ENCODE measurements at regions not wholly inside any gene's neighbourhood (a gene's known extent, or its start where the extent isn't known, plus 50 kb on each side); places are given as distances from the start of the nearest gene placed in this dataset.

DNA sequence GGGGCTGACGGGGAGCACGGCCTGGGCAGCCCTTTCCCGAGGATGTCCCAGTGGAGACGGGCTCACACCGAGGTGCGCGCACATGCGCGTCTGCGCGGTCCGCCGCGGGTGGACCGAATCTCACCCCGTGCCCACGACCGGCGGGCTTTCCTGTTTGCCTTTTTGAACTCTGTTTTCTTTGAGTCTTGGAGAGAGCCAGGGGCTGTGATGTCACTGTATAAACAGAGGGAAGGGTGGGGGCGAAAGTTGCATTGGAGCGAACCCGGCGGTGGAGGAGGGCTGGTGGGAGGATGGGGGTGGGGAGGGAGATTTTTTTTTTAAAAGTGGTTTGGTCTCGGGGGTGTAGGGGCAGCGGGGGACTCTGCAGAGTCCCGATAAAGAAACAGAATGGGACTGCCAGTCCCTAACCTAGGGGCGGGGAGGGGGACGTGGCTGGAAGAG, 141.2 kb upstream of the CTAGE1 start:
- Mint-ChIP-seq H3K4me1 (ENCODE audit: low read depth) (peaks cover 2% of the 10 kb centered on the region), H3K27ac (no peak overlapping the region), H3K27me3 (ENCODE audit: low read depth) (peaks cover 39% of the 10 kb centered on the region), H3K36me3 (ENCODE audit: low read depth) (no peaks in the 10 kb centered on the region), H3K9me3 (no peaks in the 10 kb centered on the region), H3K4me3 (no peak overlapping the region)

DNA sequence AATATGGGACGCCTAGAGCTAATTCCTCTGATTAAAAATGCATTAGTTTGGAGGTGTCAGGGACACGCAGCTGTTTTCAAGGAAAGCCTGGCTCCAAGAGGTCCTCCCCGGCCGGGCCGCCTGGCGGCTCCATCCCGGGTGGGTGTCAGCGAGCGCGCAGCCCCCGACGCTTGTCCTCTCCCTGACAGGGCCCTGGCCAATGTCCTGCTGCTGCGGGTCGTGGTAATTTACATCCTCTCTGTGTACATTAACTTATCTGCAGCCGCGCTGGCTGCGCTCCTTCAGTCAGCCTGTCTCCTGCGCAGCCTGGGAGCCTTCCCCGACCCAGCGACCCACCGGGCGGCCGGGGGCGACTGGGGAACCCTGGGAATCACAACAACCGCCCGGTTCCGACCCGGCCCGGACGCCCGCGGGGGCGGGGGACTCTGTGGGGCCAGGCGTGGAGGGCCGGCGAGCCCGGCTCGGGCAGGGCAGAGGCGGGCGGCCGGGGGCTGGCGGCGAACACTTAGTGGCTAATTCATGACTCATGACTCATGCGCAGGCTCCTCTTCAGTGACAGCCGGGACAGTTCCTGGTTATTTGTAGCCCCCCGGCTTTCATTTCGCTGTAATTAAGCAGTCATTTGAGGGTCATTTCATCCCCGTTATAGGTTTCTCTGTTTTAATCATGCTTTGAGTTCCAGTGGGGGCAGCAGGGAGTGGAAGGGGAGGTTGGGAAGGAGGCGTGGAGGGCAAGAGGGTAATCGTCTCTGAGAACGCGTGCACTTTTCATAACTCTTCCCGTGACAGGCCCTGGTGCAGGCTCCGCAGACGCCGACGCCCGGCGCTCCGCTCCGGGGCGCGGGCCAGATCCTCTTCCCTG, 141.9 kb upstream of the CTAGE1 start:
- Mint-ChIP-seq H3K27me3 (ENCODE audit: low read depth) (peaks cover 39% of the 10 kb centered on the region), H3K27ac (no peak overlapping the region), H3K36me3 (ENCODE audit: low read depth) (no peaks in the 10 kb centered on the region), H3K4me1 (ENCODE audit: low read depth) (peaks cover 2% of the 10 kb centered on the region), H3K9me3 (no peaks in the 10 kb centered on the region), H3K4me3 (no peak overlapping the region)

DNA sequence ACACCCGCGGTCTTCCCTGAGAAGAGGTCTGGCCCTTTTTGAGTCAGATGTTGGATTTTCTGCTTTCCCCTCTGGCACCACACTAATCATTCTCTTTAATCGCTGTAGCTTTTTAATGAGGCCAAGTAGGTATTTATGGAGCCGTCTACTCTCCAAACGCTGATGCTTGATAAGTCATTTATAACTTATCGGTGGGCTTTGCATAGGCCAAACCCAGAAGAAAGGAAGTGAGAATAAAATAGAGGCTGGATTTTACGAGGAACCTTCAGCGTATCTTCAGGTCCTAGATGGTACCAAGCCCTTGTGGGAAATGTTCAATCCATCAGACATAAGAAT, 142.5 kb upstream of the CTAGE1 start:
- H3K4me3 Mint-ChIP-seq: no peak overlapping the region
- H3K27me3 Mint-ChIP-seq (ENCODE audit: low read depth): peaks cover 39% of the 10 kb centered on the region
- no peaks in the 10 kb centered on the region for H3K9me3 Mint-ChIP-seq
- H3K4me1 Mint-ChIP-seq (ENCODE audit: low read depth): peaks cover 2% of the 10 kb centered on the region
- no peaks in the 10 kb centered on the region for H3K36me3 Mint-ChIP-seq (ENCODE audit: low read depth)
- no peak overlapping the region for H3K27ac Mint-ChIP-seq

DNA sequence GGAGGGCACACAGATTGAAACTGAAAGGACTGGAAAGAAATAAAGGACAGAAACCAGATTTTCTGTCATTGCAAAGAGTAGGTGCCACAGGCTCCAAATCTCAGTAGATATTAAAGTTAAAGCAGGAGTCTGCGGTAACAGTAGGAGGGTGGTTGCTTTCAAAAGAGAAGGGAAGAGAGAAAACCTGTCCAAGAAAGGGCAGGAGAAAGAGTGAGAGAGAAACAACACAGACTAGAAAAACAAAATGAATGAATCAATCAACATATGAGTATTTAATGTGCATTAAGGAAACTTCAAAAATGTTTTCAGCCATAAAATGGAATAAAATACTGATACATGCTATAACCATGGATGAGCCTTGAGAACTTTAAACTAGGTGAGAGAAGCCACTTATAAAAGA, 143.1 kb upstream of the CTAGE1 start:
- H3K9me3 Mint-ChIP-seq: no peaks in the 10 kb centered on the region
- H3K27me3 Mint-ChIP-seq (ENCODE audit: low read depth): peaks cover 42% of the 10 kb centered on the region
- no peak overlapping the region for H3K4me3 Mint-ChIP-seq
- H3K27ac Mint-ChIP-seq: no peak overlapping the region
- H3K4me1 Mint-ChIP-seq (ENCODE audit: low read depth): peaks cover 2% of the 10 kb centered on the region
- H3K36me3 Mint-ChIP-seq (ENCODE audit: low read depth): no peaks in the 10 kb centered on the region

DNA sequence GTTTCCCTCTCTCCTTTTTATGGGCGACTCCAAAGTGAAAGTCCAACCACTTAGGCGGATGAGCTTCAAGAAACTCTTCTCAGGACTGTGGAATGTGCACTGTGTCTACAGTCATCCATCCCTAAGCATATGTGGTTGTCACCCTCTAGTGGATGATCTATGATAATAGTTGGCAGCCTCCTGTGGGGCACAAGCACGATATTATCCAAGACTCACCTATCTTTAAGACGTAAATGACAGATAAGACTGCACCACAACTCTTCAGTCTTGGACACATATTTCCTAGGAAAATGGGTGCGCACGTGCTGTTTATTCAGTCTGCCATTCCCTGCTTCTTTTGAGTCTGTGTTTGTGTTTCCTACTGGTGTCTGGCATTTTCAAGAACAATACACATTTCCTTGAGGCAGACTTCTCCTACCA, 145.5 kb upstream of the CTAGE1 start:
- Mint-ChIP-seq H3K27me3 (ENCODE audit: low read depth) (peaks cover 27% of the 10 kb centered on the region), H3K27ac (no peak overlapping the region), H3K4me1 (ENCODE audit: low read depth) (peaks cover 2% of the 10 kb centered on the region), H3K9me3 (no peaks in the 10 kb centered on the region), H3K36me3 (ENCODE audit: low read depth) (no peaks in the 10 kb centered on the region), H3K4me3 (no peak overlapping the region)

DNA sequence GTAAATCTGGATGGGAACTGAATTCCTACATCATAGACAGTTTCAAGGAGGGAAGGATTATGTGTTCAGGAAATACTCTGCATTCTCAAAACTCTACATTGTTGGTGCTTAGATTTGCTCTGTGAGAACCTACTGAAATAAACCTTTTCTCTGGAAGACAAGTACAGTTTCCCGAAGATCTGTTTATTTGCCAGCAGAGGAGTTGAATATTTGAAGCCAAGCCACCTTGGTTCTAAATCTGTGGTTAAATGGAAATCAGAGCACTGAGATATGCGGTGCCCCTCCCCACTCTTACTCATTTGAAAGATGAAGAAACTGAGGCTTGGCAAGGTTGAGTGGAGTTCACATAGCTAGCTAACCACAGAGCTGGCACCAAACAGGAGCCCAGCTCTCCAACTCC, 146.3 kb upstream of the CTAGE1 start:
- H3K4me3 Mint-ChIP-seq: no peak overlapping the region
- no peaks in the 10 kb centered on the region for H3K36me3 Mint-ChIP-seq (ENCODE audit: low read depth)
- peaks cover 24% of the 10 kb centered on the region for H3K27me3 Mint-ChIP-seq (ENCODE audit: low read depth)
- no peaks in the 10 kb centered on the region for H3K9me3 Mint-ChIP-seq
- H3K4me1 Mint-ChIP-seq (ENCODE audit: low read depth): peaks cover 2% of the 10 kb centered on the region
- H3K27ac Mint-ChIP-seq: no peak overlapping the region

DNA sequence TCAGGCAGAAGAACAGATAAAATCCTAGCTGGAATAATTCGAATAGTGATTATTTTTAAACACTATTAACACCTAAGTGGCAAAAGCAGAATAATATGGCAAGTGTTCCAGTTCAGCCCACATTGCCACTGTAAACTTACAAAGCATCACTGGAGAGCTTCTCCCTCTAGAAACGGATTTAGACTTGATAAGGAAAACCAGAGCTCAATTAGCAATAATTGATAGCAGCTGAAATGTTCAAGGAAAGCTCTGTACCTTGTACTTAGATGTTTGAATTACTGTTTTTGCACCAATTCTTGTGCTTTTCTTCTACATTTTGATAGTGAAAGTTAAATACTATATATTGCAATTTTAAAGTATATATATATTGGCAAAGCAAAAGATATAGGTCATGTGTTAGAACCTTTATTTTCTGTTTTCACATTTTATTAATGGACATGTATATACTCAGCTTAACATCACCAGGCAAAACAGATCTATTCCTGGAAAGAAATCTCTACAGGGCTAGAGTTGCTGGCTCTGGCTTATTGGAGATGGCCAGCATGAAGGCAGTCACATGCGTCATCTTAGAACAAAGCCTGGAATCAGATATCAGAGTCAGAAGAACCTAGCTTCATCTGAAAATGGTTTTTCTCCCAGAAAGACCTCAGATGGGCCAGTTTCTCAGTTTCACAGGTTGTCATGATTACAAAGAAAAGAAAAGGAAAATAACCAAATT, 149.1 kb upstream of the CTAGE1 start:
- Mint-ChIP-seq H3K27ac (no peak overlapping the region), H3K27me3 (ENCODE audit: low read depth) (peaks cover 4% of the 10 kb centered on the region), H3K4me1 (ENCODE audit: low read depth) (no peaks in the 10 kb centered on the region), H3K9me3 (no peaks in the 10 kb centered on the region), H3K4me3 (no peak overlapping the region), H3K36me3 (ENCODE audit: low read depth) (no peaks in the 10 kb centered on the region)

DNA sequence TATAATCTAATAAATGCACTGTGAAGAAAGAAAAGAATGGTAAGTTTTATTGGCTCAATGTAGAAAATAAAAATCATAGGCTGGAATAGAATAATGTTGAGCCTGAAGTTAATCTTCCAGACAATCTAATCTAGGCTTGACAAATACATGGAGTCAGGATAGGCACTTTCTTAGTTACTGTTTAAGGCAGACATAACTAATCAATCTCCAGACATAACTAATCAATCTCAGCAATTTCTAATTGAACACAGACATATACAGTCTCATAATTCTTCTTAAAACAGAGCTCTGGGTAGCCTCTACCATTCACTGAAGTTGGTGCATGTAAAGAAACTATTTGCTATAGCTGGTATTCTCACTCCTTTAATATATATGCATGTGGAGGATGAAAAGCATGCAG, 150.1 kb upstream of the CTAGE1 start:
- Mint-ChIP-seq H3K36me3 (ENCODE audit: low read depth) (no peaks in the 10 kb centered on the region), H3K4me1 (ENCODE audit: low read depth) (no peaks in the 10 kb centered on the region), H3K4me3 (no peak overlapping the region), H3K27me3 (ENCODE audit: low read depth) (peaks cover 4% of the 10 kb centered on the region), H3K9me3 (no peaks in the 10 kb centered on the region), H3K27ac (no peak overlapping the region)

DNA sequence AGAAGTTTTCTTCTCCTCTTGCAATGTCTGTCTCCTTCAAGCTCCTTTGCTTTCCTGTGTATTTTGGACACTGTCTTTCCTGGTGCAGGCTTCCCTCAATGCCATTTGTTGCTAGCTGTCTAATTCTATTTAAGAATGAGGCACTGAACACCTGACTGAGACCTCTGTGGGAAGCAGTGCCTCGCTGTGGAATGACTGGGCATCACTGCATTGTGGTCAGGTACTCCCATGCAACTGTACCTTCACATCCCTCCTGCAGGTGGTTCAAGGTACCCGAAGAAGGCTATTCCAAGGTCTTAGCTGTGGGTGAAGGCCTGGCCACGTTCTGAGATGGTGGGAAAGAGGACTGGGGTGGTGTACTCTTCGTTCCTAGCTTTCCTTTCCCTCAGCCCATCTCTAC, 152.8 kb upstream of the CTAGE1 start:
- no peaks in the 10 kb centered on the region for H3K9me3 Mint-ChIP-seq
- H3K36me3 Mint-ChIP-seq (ENCODE audit: low read depth): no peaks in the 10 kb centered on the region
- no peaks in the 10 kb centered on the region for H3K4me1 Mint-ChIP-seq (ENCODE audit: low read depth)
- peaks cover 4% of the 10 kb centered on the region for H3K27me3 Mint-ChIP-seq (ENCODE audit: low read depth)
- no peak overlapping the region for H3K27ac Mint-ChIP-seq
- no peak overlapping the region for H3K4me3 Mint-ChIP-seq

DNA sequence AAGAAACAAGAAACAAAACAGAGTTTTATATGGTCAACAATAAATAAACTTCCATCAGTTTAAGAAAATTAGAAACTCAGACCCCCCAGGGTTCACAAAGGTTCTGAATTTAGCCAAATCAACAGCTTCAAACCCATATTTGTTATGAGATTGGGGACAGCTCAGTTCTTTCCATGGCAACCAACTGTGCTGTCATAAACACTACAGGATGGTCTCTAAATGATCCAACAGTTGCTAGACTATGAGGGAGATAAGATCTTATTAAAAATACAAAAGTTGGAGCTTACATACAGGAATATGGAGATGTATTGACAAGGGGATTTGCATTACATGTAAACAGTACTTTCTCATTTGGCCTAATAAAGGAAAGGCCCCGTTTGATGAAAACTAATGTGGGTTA, 154.6 kb upstream of the CTAGE1 start:
- no peak overlapping the region for H3K27ac Mint-ChIP-seq
- no peaks in the 10 kb centered on the region for H3K27me3 Mint-ChIP-seq (ENCODE audit: low read depth)
- no peaks in the 10 kb centered on the region for H3K9me3 Mint-ChIP-seq
- no peak overlapping the region for H3K4me3 Mint-ChIP-seq
- H3K36me3 Mint-ChIP-seq (ENCODE audit: low read depth): no peaks in the 10 kb centered on the region
- no peaks in the 10 kb centered on the region for H3K4me1 Mint-ChIP-seq (ENCODE audit: low read depth)

DNA sequence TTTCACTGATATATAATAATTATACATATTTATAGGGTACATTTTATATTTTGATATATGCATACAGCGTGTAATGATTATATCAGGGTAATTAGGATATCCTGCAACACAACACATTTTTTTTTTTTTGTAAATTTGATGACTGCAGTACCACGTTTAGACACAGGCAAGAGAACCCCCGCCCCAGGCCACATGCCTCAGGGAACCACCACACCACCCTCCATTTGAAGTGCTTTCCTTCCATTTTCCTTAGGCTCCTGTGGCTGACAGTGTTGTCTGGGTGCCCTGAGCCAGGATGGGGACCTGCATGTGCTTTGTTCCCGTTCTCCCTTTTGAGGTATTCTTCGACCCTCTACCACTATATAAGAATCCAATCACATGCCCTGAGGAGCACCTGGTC, 161.6 kb upstream of the CTAGE1 start:
- no peaks in the 10 kb centered on the region for H3K9me3 Mint-ChIP-seq
- no peaks in the 10 kb centered on the region for H3K27me3 Mint-ChIP-seq (ENCODE audit: low read depth)
- H3K4me1 Mint-ChIP-seq (ENCODE audit: low read depth): no peaks in the 10 kb centered on the region
- H3K27ac Mint-ChIP-seq: no peak overlapping the region
- no peaks in the 10 kb centered on the region for H3K36me3 Mint-ChIP-seq (ENCODE audit: low read depth)
- no peak overlapping the region for H3K4me3 Mint-ChIP-seq

DNA sequence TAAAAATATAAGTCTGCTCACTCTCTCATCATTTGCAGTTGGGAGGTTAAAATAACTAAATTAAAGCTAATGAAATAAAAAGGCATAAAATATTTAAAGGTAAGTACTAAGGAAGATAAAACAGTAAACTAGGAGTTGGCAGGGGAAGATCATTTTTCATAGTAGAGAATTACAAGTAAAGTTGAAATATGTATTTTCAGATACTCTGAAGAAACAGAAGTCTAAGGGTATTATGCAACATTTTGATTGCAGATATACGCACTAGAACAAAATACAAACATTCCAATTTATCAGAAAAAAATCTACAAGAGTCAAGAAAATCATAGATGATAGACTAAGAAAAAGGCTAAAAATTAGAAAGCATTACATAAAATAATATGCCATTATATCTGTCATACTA, 167.6 kb upstream of the CTAGE1 start:
- no peaks in the 10 kb centered on the region for H3K27me3 Mint-ChIP-seq (ENCODE audit: low read depth)
- H3K36me3 Mint-ChIP-seq (ENCODE audit: low read depth): no peaks in the 10 kb centered on the region
- no peaks in the 10 kb centered on the region for H3K4me1 Mint-ChIP-seq (ENCODE audit: low read depth)
- H3K27ac Mint-ChIP-seq: no peak overlapping the region
- no peaks in the 10 kb centered on the region for H3K9me3 Mint-ChIP-seq
- H3K4me3 Mint-ChIP-seq: no peak overlapping the region

DNA sequence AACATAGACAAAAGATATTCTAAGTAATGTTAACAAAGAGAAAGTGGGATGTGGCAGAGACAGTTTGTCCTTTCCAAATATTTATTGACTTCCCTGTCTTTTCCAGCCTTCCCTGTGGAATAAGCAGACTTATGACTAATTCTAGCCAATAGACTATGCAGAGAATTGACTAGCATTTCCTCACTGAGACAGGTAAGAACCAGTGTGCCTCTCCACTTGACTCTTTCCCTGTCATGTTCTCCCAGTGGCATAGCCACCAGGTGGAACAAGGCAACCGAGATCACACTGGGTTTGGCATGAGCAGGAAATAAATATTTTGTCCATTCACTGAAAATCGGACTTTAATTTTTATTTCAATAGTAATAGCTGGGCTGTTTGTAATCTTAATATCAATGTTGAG, 168.1 kb upstream of the CTAGE1 start:
- no peak overlapping the region for H3K27ac Mint-ChIP-seq
- H3K27me3 Mint-ChIP-seq (ENCODE audit: low read depth): no peaks in the 10 kb centered on the region
- no peaks in the 10 kb centered on the region for H3K4me1 Mint-ChIP-seq (ENCODE audit: low read depth)
- H3K4me3 Mint-ChIP-seq: no peak overlapping the region
- H3K36me3 Mint-ChIP-seq (ENCODE audit: low read depth): no peaks in the 10 kb centered on the region
- no peaks in the 10 kb centered on the region for H3K9me3 Mint-ChIP-seq

DNA sequence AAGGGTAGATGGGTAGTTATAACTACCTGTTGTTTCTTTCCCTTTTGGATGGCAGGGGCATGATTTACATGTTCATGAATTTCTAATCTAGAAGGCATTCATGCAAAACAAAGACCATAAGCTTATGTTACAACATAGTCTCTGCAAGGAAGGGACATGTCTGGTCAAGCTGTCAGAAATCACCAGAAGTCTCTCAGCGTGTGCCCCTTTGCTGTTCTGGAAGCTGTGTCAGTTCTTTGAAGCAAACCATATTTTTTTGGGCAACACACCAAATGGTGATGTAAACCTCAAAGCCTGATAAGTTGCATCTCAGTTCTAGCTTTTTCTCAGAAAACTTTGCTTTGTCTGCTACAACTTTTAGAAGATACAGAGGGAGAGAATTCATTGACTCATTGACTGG, 173.5 kb upstream of the CTAGE1 start:
- H3K4me1 Mint-ChIP-seq (ENCODE audit: low read depth): no peaks in the 10 kb centered on the region
- H3K36me3 Mint-ChIP-seq (ENCODE audit: low read depth): no peaks in the 10 kb centered on the region
- H3K27ac Mint-ChIP-seq: no peak overlapping the region
- no peaks in the 10 kb centered on the region for H3K27me3 Mint-ChIP-seq (ENCODE audit: low read depth)
- H3K9me3 Mint-ChIP-seq: no peaks in the 10 kb centered on the region
- H3K4me3 Mint-ChIP-seq: no peak overlapping the region

DNA sequence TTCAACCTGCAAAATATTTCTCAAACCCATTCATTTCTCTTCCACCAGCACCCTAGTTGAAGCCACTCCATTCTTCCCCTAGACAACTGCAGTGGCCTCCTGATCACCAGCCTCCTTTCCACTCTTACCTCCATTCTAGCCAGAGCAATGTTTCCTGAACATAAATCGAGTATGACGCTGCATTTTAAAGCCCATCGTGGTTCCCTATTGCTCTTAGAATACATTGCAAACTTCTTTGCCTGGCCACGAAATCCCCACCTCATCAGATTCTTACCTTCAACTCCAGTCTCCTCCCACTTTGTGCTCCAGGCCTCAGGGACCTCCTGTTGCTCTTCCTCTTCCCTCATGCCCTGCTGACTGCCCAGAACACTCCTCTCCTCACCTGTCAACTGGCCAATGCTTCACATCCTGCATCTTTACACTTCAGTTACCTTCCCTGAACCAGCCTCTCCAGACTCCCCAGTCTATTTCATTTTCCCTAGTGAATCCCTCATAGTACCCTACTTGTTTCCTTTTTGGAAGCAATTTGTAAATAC, 176.5 kb upstream of the CTAGE1 start:
- no peak overlapping the region for H3K27ac Mint-ChIP-seq
- no peak overlapping the region for H3K4me3 Mint-ChIP-seq
- H3K27me3 Mint-ChIP-seq (ENCODE audit: low read depth): no peaks in the 10 kb centered on the region
- no peaks in the 10 kb centered on the region for H3K4me1 Mint-ChIP-seq (ENCODE audit: low read depth)
- no peaks in the 10 kb centered on the region for H3K9me3 Mint-ChIP-seq
- H3K36me3 Mint-ChIP-seq (ENCODE audit: low read depth): no peaks in the 10 kb centered on the region
